Chondrocyte (in vitro differentiated cells): ENCODE measurements at regions not wholly inside any gene's neighbourhood (a gene's known extent, or its start where the extent isn't known, plus 50 kb on each side); places are given as distances from the start of the nearest gene placed in this dataset.

ENCODE experiments used
- DNase-seq: peaks from one replicate; pipeline ENCODE4 v3.0.0; 2021; ENCODE audit warnings: mixed read lengths, low spot score
- H3K27ac Mint-ChIP-seq: one replicate; pipeline ENCODE4 v1.8.0; 2021; ENCODE audit warnings: mild to moderate bottlenecking, moderate library complexity, mixed read lengths; ENCODE audit not compliant: unreplicated experiment
- H3K27me3 Mint-ChIP-seq: 2 replicates; pipeline ENCODE4 v1.8.0; 2021; ENCODE audit warnings: low read depth, mixed read lengths
- H3K36me3 Mint-ChIP-seq: 2 replicates; pipeline ENCODE4 v1.8.0; 2021; ENCODE audit warnings: low read depth, mixed read lengths
- H3K4me1 Mint-ChIP-seq: 2 replicates; pipeline ENCODE4 v1.8.0; 2021; ENCODE audit warnings: low read depth, mild to moderate bottlenecking, mixed read lengths
- H3K4me3 Mint-ChIP-seq: one replicate; pipeline ENCODE4 v1.8.0; 2021; ENCODE audit warnings: mild to moderate bottlenecking, moderate library complexity, mixed read lengths; ENCODE audit not compliant: unreplicated experiment
- H3K9me3 Mint-ChIP-seq: 2 replicates; pipeline ENCODE4 v1.8.0; 2021; ENCODE audit warnings: low read depth, mixed read lengths
- CTCF ChIP-seq: fragments of 200-600 bp; sonication (generic); IDR thresholded peaks from 2 replicates; pipeline ENCODE4 v1.5.0; 2021; ENCODE audit warnings: antibody characterized with exemption, mild to moderate bottlenecking, moderate library complexity

DNA sequence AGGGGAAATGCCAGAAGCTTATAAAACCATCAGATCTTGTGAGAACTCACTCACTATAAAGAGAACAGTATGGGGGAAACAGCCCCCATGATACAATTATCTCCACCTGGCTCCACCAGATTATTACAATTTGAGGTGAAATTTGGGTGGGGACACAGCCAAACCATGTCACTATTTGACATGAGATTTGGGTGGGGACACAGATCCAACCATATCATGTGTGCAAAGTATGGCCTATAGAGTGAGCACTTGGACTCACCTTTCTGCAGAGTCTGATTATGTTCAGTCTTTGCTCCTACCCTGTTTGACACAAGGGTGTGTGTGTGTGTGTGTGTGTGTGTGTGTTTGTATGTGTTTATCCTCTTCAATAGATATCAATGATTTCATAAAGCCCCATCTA lies 287.5 kb downstream of the ZNF536 start:
- Mint-ChIP-seq H3K4me3 (no peak overlapping the region), H3K27me3 (peaks cover 25% of the 10 kb centered on the region), H3K4me1 (peaks cover 4% of the 10 kb centered on the region), H3K9me3 (no peaks in the 10 kb centered on the region), H3K36me3 (no peaks in the 10 kb centered on the region), H3K27ac (no peak overlapping the region)
- TF ChIP-seq CTCF: no peak
- DNase-seq: no peak

GRCh38 chr19:30656520-30657100 lies 284.4 kb downstream of the ZNF536 start:
- no peaks in the 10 kb centered on the region for H3K36me3 Mint-ChIP-seq
- H3K4me1 Mint-ChIP-seq: no peaks in the 10 kb centered on the region
- no peak for TF ChIP-seq CTCF
- no peak overlapping the region for H3K27ac Mint-ChIP-seq
- DNase-seq: no peak
- H3K27me3 Mint-ChIP-seq: peaks cover 21% of the 10 kb centered on the region
- no peak overlapping the region for H3K4me3 Mint-ChIP-seq
- no peaks in the 10 kb centered on the region for H3K9me3 Mint-ChIP-seq

GRCh38 chr19:30653646-30654386 lies 281.6 kb downstream of the ZNF536 start:
- H3K27ac Mint-ChIP-seq: no peak overlapping the region
- H3K36me3 Mint-ChIP-seq: no peaks in the 10 kb centered on the region

GRCh38 chr19:30652751-30653150 lies 280.6 kb downstream of the ZNF536 start:
- Mint-ChIP-seq H3K36me3 (no peaks in the 10 kb centered on the region), H3K4me3 (no peak overlapping the region), H3K9me3 (no peaks in the 10 kb centered on the region), H3K4me1 (no peaks in the 10 kb centered on the region), H3K27me3 (peaks cover 43% of the 10 kb centered on the region), H3K27ac (no peak overlapping the region)
- no peak for TF ChIP-seq CTCF
- no peak for DNase-seq

More at GRCh38 chr19:30653646-30654386, 281.6 kb downstream of the ZNF536 start:
- Mint-ChIP-seq H3K4me3 (no peak overlapping the region), H3K4me1 (no peaks in the 10 kb centered on the region), H3K9me3 (no peaks in the 10 kb centered on the region), H3K27me3 (peaks cover 32% of the 10 kb centered on the region)
- TF ChIP-seq CTCF: no peak
- DNase-seq: no peak

DNA sequence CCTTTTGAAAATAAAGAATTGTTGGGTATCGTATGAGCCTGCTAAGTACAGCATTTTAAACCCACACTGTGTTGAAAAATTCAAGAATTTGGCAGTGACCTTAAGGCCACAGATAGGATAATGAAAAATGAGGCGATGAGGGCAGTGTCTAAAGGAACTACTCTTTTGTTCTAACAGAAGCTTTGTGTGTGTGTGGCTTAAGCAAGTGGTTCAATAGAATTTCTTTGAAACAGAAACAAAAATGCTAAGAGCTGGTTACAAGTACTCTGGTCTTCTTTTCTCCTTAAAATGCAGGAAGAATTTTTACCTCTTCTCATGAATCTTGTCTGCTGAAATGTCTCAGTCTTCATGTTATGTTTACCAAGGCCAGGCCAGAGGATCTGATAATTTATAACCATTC lies 279.5 kb downstream of the ZNF536 start:
- no peaks in the 10 kb centered on the region for H3K9me3 Mint-ChIP-seq
- TF ChIP-seq CTCF: no peak
- no peak overlapping the region for H3K27ac Mint-ChIP-seq
- H3K27me3 Mint-ChIP-seq: peaks cover 47% of the 10 kb centered on the region
- H3K36me3 Mint-ChIP-seq: no peaks in the 10 kb centered on the region
- H3K4me3 Mint-ChIP-seq: no peak overlapping the region
- H3K4me1 Mint-ChIP-seq: no peaks in the 10 kb centered on the region
- no peak for DNase-seq
